OCI-LY7 (cell line): ENCODE measurements at regions not wholly inside any gene's neighbourhood (a gene's known extent, or its start where the extent isn't known, plus 50 kb on each side); places are given as distances from the start of the nearest gene placed in this dataset.

Experiments
- BruUV-seq: library from RNA; stranded (reverse); fragments of 400-500 nt; replicated peaks from 2 replicates; lab custom pipeline; 2021; lab: Mats Ljungman, UMichigan
- CTCF ChIA-PET: fragments of 300-600 bp; sonication (Branson Sonifier 250); formaldehyde crosslinking; loops from one replicate; lab custom pipeline; 2022; ENCODE audit warnings: antibody characterized with exemption; ENCODE audit not compliant: unreplicated experiment; lab: Charles Lee
- POLR2A ChIA-PET: fragments of 300-600 bp; sonication (Branson Sonifier 250); formaldehyde crosslinking; loops from one replicate; lab custom pipeline; 2022; ENCODE audit warnings: antibody characterized with exemption; lab: Charles Lee
- DNase-seq: peaks from one replicate; pipeline ENCODE4 v3.0.0-alpha.2; 2015; ENCODE audit warnings: low spot score
- H2AFZ ChIP-seq: fragments of 200-600 bp; sonication (generic), shearing (Covaris generic); 2 replicates; pipeline ENCODE4 v1.6.1; 2014; ENCODE audit warnings: mild to moderate bottlenecking, antibody characterized with exemption, low read length, moderate library complexity
- H3K27ac ChIP-seq: fragments of 200-600 bp; sonication (generic); 2 replicates; pipeline ENCODE4 v1.5.1; 2014; ENCODE audit warnings: mixed run types, low read depth, mild to moderate bottlenecking, moderate library complexity, low read length, inconsistent platforms; ENCODE audit not compliant: poor library complexity, severe bottlenecking
- H3K36me3 ChIP-seq: fragments of 200-600 bp; sonication (generic); 2 replicates; pipeline ENCODE4 v1.6.1; 2014; ENCODE audit warnings: mild to moderate bottlenecking, antibody characterized with exemption, low read length, moderate library complexity, mixed read lengths; ENCODE audit not compliant: insufficient read depth
- H3K4me1 ChIP-seq: fragments of 200-600 bp; sonication (generic); 2 replicates; pipeline ENCODE4 v1.5.1; 2014; ENCODE audit warnings: mild to moderate bottlenecking, low read length; ENCODE audit not compliant: insufficient read depth, poor library complexity, severe bottlenecking
- H3K4me2 ChIP-seq: fragments of 200-600 bp; sonication (generic); 2 replicates; pipeline ENCODE4 v1.6.1; 2014; ENCODE audit warnings: mild to moderate bottlenecking, low read length
- H3K4me3 ChIP-seq: fragments of 200-600 bp; sonication (generic); 2 replicates; pipeline ENCODE4 v1.5.1; 2014; ENCODE audit warnings: mild to moderate bottlenecking, low read depth, low read length; ENCODE audit not compliant: poor library complexity, severe bottlenecking
- H3K79me2 ChIP-seq: fragments of 200-600 bp; sonication (generic); 2 replicates; pipeline ENCODE4 v1.6.1; 2016; ENCODE audit warnings: low read depth, mild to moderate bottlenecking, low read length, moderate library complexity, mixed read lengths; ENCODE audit not compliant: insufficient read depth
- H3K9me2 ChIP-seq: fragments of 200-600 bp; sonication (generic); 2 replicates; pipeline ENCODE4 v1.6.1; 2016; ENCODE audit warnings: mild to moderate bottlenecking, low read length, mixed read lengths; ENCODE audit not compliant: insufficient read depth
- H3K9me3 ChIP-seq: fragments of 200-600 bp; sonication (generic); 2 replicates; pipeline ENCODE4 v1.6.1; 2014; ENCODE audit warnings: mild to moderate bottlenecking, mixed run types, low read length, mixed read lengths
- H4K20me1 ChIP-seq: fragments of 200-600 bp; sonication (generic); 2 replicates; pipeline ENCODE4 v1.6.1; 2014; ENCODE audit warnings: mild to moderate bottlenecking, antibody characterized with exemption, low read length, moderate library complexity, mixed read lengths; ENCODE audit not compliant: insufficient read depth
- EZH2phosphoT487 ChIP-seq: fragments of 200-600 bp; sonication (generic); IDR thresholded peaks from 2 replicates; pipeline ENCODE4 v1.6.1; 2018; ENCODE audit warnings: low read depth, borderline replicate concordance, mild to moderate bottlenecking, mixed run types, antibody characterized with exemption, low read length, moderate library complexity, mixed read lengths
- intact Hi-C: fragments of 100-400 bp; cut with micrococcal nuclease; formaldehyde crosslinking; loops from one replicate; pipeline ENCODE4 v1.10.0; 2022; ENCODE audit not compliant: unreplicated experiment
- TF ChIP-seq, protein P1 (sequence below): fragments of 200-600 bp; sonication (generic); conservative IDR thresholded peaks from 2 replicates; pipeline ENCODE4 v1.5.1; 2014; ENCODE audit warnings: mild to moderate bottlenecking, antibody characterized with exemption, low read length, moderate library complexity, mixed read lengths

DNA sequence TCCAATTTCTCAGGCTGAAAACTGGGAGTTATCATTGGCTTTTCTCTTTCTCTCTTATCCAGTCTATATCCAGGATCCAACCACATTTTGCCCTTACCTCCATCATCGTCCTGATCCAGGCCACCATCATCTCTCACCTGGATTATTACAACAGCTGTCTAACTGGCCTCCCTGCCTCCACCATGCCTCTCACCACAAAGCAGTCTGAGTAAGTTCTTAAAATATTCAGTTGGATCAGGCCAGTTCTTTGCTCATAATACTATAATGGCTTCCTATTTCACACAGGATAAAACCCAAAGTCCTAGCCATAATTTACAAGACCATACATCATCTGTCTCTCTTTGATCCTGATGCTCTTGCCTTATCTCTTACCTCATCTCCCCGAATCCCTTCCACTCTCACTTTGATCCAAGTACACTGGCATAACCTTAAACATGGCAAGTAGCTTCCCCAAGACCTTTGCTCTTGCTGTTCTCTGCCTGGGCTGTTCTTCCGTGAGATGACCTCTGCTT lies 133.4 kb upstream of the RAP1B start:
- H3K9me2 ChIP-seq: no peaks in the 10 kb centered on the region
- no peaks in the 10 kb centered on the region for H3K79me2 ChIP-seq
- H3K36me3 ChIP-seq: no peaks in the 10 kb centered on the region
- DNase-seq: no peak
- peaks cover 4% of the 10 kb centered on the region for H3K4me1 ChIP-seq
- H3K4me2 ChIP-seq: no peak overlapping the region
- intact Hi-C loops: no loop called here
- CTCF ChIA-PET: no interaction called here
- H3K27ac ChIP-seq: no peak overlapping the region
- no peaks in the 10 kb centered on the region for H3K9me3 ChIP-seq
- no peak overlapping the region for H2AFZ ChIP-seq
- no peak for TF ChIP-seq EZH2phosphoT487
- TF ChIP-seq, protein P1, sequence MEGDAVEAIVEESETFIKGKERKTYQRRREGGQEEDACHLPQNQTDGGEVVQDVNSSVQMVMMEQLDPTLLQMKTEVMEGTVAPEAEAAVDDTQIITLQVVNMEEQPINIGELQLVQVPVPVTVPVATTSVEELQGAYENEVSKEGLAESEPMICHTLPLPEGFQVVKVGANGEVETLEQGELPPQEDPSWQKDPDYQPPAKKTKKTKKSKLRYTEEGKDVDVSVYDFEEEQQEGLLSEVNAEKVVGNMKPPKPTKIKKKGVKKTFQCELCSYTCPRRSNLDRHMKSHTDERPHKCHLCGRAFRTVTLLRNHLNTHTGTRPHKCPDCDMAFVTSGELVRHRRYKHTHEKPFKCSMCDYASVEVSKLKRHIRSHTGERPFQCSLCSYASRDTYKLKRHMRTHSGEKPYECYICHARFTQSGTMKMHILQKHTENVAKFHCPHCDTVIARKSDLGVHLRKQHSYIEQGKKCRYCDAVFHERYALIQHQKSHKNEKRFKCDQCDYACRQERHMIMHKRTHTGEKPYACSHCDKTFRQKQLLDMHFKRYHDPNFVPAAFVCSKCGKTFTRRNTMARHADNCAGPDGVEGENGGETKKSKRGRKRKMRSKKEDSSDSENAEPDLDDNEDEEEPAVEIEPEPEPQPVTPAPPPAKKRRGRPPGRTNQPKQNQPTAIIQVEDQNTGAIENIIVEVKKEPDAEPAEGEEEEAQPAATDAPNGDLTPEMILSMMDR: no peak
- no TSS peak for BruUV-seq
- POLR2A ChIA-PET: no interaction called here
- H3K4me3 ChIP-seq: no peak overlapping the region
- H4K20me1 ChIP-seq: no peaks in the 10 kb centered on the region

DNA sequence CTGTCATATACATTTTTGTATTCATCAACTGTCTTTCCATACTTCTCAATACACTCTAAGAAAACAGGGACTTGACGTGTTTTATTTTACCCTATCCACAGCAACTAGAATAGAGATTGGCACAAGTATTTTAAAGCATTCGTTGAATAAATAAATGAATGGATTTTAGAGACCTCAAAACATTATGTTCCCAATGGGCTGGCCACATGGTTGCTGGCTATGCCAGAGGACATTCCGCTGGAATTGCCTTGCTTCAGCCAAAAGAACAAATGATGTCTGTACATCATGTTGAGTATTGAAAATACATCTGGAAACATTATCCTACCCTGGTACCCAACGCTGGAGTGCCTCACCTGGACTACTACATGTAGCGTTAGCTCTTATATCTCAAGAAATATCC lies 132.8 kb upstream of the RAP1B start:
- no peak for DNase-seq
- Histone ChIP-seq H3K9me2 (no peaks in the 10 kb centered on the region), H3K4me3 (no peak overlapping the region), H3K27ac (no peak overlapping the region), H4K20me1 (no peaks in the 10 kb centered on the region), H3K4me2 (no peak overlapping the region), H2AFZ (no peak overlapping the region), H3K36me3 (no peaks in the 10 kb centered on the region), H3K9me3 (no peaks in the 10 kb centered on the region), H3K79me2 (no peaks in the 10 kb centered on the region), H3K4me1 (peaks cover 4% of the 10 kb centered on the region)
- ChIA-PET POLR2A (interaction anchor here (0.7 kb wide), 1 partner anchor 51 kb away, joined by 5 read pairs; no protein-coding TSS in a partner anchor), CTCF (no interaction called here)
- TF ChIP-seq, protein P1: no peak
- no peak for TF ChIP-seq EZH2phosphoT487
- BruUV-seq: no TSS peak
- intact Hi-C loops: no loop called here

DNA sequence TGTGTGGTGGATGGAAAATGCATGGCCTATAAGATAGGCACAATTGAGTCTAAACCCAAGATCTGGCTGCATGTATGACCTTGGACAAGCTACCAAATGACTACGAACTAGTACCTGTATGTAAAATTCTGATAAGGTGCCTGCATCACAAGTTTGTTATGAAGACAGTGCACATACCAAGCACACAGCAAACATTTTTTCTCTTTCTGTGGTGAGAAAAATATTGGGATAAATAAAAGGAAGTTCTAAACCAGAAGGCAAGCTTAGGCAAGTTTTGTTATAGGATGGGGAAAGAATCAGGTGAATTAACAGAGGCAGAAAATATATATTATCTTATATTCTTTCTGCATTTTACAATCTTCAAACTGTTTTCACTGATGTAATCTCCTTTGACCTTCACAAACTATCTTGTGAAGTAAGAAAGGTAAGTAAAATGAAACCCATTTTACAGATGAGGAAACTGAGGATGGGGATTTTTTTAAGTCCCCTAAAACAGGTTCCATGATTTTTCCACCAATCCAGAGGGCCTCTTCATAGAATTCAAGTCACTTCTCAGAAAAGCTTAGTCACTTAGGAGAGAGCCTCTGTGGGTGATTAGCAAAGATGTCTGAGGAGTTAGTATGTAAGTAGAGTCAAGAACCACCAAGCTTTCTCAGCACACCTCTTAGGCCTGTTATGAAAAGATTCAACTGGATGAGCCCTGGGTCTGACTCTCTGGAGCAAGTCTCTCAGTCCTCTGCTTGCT lies 132.0 kb upstream of the RAP1B start:
- TF ChIP-seq, protein P1: no peak
- TF ChIP-seq EZH2phosphoT487: no peak
- BruUV-seq: no TSS peak
- POLR2A ChIA-PET: interaction anchor here (0.5 to 0.7 kb wide), 4 partner anchors 24 to 886 kb away, joined by 3 to 5 read pairs (median 3); no protein-coding TSS in a partner anchor
- no peaks in the 10 kb centered on the region for H3K9me2 ChIP-seq
- H3K4me2 ChIP-seq: no peak overlapping the region
- no peaks in the 10 kb centered on the region for H3K36me3 ChIP-seq
- CTCF ChIA-PET: no interaction called here
- no peaks in the 10 kb centered on the region for H3K79me2 ChIP-seq
- DNase-seq: no peak
- no peak overlapping the region for H2AFZ ChIP-seq
- H3K4me1 ChIP-seq: peaks cover 4% of the 10 kb centered on the region
- H3K27ac ChIP-seq: no peak overlapping the region
- intact Hi-C loops: no loop called here
- no peak overlapping the region for H3K4me3 ChIP-seq
- H4K20me1 ChIP-seq: no peaks in the 10 kb centered on the region
- no peaks in the 10 kb centered on the region for H3K9me3 ChIP-seq
